ENCODE measurements at regions not wholly inside any gene's neighbourhood (a gene's known extent, or its start where the extent isn't known, plus 50 kb on each side); places are given as distances from the start of the nearest gene placed in this dataset.
A peak's percentile ranks its signal among the peaks of the same experiment; 100 is the strongest.

GRCh38 chrX:8971116-8971515 lies 62.8 kb downstream of the FAM9B start:
- no peaks in the 10 kb centered on the region for H3K27me3 ChIP-seq (ENCODE audit: insufficient read depth, low read depth, low read length)
- no peak overlapping the region for H3K4me2 ChIP-seq (ENCODE audit: low read length)
- H3F3A ChIP-seq (ENCODE audit: insufficient read depth, low read length, poor library complexity, severe bottlenecking): no peaks in the 10 kb centered on the region
- no peaks in the 10 kb centered on the region for H3K9me2 ChIP-seq (ENCODE audit: insufficient read depth, low read length)
- no peak overlapping the region for H3K4me3 ChIP-seq (ENCODE audit: low read length)
- no peaks in the 10 kb centered on the region for H3K36me3 ChIP-seq (ENCODE audit: insufficient read depth, low read length)
- no peak overlapping the region for H3K9ac ChIP-seq (ENCODE audit: low read length)
- TF ChIP-seq EZH2 (IDR thresholded peaks at IDR 0.05; ENCODE audit: borderline replicate concordance, insufficient read depth, low read length, poor library complexity, severe bottlenecking): no peak
- TF ChIP-seq, protein P1, sequence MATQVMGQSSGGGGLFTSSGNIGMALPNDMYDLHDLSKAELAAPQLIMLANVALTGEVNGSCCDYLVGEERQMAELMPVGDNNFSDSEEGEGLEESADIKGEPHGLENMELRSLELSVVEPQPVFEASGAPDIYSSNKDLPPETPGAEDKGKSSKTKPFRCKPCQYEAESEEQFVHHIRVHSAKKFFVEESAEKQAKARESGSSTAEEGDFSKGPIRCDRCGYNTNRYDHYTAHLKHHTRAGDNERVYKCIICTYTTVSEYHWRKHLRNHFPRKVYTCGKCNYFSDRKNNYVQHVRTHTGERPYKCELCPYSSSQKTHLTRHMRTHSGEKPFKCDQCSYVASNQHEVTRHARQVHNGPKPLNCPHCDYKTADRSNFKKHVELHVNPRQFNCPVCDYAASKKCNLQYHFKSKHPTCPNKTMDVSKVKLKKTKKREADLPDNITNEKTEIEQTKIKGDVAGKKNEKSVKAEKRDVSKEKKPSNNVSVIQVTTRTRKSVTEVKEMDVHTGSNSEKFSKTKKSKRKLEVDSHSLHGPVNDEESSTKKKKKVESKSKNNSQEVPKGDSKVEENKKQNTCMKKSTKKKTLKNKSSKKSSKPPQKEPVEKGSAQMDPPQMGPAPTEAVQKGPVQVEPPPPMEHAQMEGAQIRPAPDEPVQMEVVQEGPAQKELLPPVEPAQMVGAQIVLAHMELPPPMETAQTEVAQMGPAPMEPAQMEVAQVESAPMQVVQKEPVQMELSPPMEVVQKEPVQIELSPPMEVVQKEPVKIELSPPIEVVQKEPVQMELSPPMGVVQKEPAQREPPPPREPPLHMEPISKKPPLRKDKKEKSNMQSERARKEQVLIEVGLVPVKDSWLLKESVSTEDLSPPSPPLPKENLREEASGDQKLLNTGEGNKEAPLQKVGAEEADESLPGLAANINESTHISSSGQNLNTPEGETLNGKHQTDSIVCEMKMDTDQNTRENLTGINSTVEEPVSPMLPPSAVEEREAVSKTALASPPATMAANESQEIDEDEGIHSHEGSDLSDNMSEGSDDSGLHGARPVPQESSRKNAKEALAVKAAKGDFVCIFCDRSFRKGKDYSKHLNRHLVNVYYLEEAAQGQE (IDR thresholded peaks at IDR 0.05; ENCODE audit: borderline replicate concordance): no peak
- TF ChIP-seq MXI1 (conservative IDR thresholded peaks at IDR 0.05; ENCODE audit: poor library complexity, severe bottlenecking): no peak
- peak; percentile 32 for TF ChIP-seq RAD21 (conservative IDR thresholded peaks at IDR 0.05)
- TF ChIP-seq, protein P2, sequence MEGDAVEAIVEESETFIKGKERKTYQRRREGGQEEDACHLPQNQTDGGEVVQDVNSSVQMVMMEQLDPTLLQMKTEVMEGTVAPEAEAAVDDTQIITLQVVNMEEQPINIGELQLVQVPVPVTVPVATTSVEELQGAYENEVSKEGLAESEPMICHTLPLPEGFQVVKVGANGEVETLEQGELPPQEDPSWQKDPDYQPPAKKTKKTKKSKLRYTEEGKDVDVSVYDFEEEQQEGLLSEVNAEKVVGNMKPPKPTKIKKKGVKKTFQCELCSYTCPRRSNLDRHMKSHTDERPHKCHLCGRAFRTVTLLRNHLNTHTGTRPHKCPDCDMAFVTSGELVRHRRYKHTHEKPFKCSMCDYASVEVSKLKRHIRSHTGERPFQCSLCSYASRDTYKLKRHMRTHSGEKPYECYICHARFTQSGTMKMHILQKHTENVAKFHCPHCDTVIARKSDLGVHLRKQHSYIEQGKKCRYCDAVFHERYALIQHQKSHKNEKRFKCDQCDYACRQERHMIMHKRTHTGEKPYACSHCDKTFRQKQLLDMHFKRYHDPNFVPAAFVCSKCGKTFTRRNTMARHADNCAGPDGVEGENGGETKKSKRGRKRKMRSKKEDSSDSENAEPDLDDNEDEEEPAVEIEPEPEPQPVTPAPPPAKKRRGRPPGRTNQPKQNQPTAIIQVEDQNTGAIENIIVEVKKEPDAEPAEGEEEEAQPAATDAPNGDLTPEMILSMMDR (IDR thresholded peaks at IDR 0.05; ENCODE audit: poor library complexity, severe bottlenecking): no peak
- TF ChIP-seq TAF1 (IDR thresholded peaks at IDR 0.05; ENCODE audit: low read depth): no peak
- TF ChIP-seq POLR2AphosphoS5 (IDR thresholded peaks at IDR 0.05): no peak
- TF ChIP-seq EP300 (conservative IDR thresholded peaks at IDR 0.05; ENCODE audit: poor library complexity, severe bottlenecking): no peak
- TF ChIP-seq SMC3 (conservative IDR thresholded peaks at IDR 0.05; ENCODE audit: poor library complexity): peak; percentile 35
- H2AFZ ChIP-seq (ENCODE audit: low read depth, low read length): no peak overlapping the region
- H3K27ac ChIP-seq (ENCODE audit: low read length): no peak overlapping the region
- no peaks in the 10 kb centered on the region for H3K9me3 ChIP-seq (ENCODE audit: low read length)
- H4K20me1 ChIP-seq (ENCODE audit: insufficient read depth): no peaks in the 10 kb centered on the region
- no peaks in the 10 kb centered on the region for H3K79me2 ChIP-seq (replicated peaks; ENCODE audit: insufficient read depth, low read length)

- no peaks in the 10 kb centered on the region for H3K27me3 ChIP-seq (ENCODE audit: insufficient read depth, low read depth, low read length)
- H3K79me2 ChIP-seq (replicated peaks; ENCODE audit: insufficient read depth, low read length): no peaks in the 10 kb centered on the region
- no peak overlapping the region for H3K4me2 ChIP-seq (ENCODE audit: low read length)
- H3K9me3 ChIP-seq (ENCODE audit: low read length): no peaks in the 10 kb centered on the region
- no peak overlapping the region for H3K4me3 ChIP-seq (ENCODE audit: low read length)
- TF ChIP-seq TAF1 (IDR thresholded peaks at IDR 0.05; ENCODE audit: low read depth) (no peak), EZH2 (IDR thresholded peaks at IDR 0.05; ENCODE audit: borderline replicate concordance, insufficient read depth, low read length, poor library complexity, severe bottlenecking) (no peak), EP300 (conservative IDR thresholded peaks at IDR 0.05; ENCODE audit: poor library complexity, severe bottlenecking) (no peak), SMC3 (conservative IDR thresholded peaks at IDR 0.05; ENCODE audit: poor library complexity) (no peak), MXI1 (conservative IDR thresholded peaks at IDR 0.05; ENCODE audit: poor library complexity, severe bottlenecking) (no peak), POLR2AphosphoS5 (IDR thresholded peaks at IDR 0.05) (no peak), RAD21 (conservative IDR thresholded peaks at IDR 0.05) (no peak)
- TF ChIP-seq, protein P2 (IDR thresholded peaks at IDR 0.05; ENCODE audit: poor library complexity, severe bottlenecking): no peak
- TF ChIP-seq, protein P1 (IDR thresholded peaks at IDR 0.05; ENCODE audit: borderline replicate concordance): no peak
- H2AFZ ChIP-seq (ENCODE audit: low read depth, low read length): no peak overlapping the region
- no peak overlapping the region for H3K27ac ChIP-seq (ENCODE audit: low read length)
- no peaks in the 10 kb centered on the region for H3K9me2 ChIP-seq (ENCODE audit: insufficient read depth, low read length)
- no peaks in the 10 kb centered on the region for H4K20me1 ChIP-seq (ENCODE audit: insufficient read depth)
- no peaks in the 10 kb centered on the region for H3K36me3 ChIP-seq (ENCODE audit: insufficient read depth, low read length)
- no peak overlapping the region for H3K9ac ChIP-seq (ENCODE audit: low read length)
- H3F3A ChIP-seq (ENCODE audit: insufficient read depth, low read length, poor library complexity, severe bottlenecking): no peaks in the 10 kb centered on the region
Measured at GRCh38 chrX:8969378-8969777, 64.5 kb downstream of the FAM9B start.

All from neural cell (in vitro differentiated cells).